ENCODE measurements at regions not wholly inside any gene's neighbourhood (a gene's known extent, or its start where the extent isn't known, plus 50 kb on each side); places are given as distances from the start of the nearest gene placed in this dataset.

DNA sequence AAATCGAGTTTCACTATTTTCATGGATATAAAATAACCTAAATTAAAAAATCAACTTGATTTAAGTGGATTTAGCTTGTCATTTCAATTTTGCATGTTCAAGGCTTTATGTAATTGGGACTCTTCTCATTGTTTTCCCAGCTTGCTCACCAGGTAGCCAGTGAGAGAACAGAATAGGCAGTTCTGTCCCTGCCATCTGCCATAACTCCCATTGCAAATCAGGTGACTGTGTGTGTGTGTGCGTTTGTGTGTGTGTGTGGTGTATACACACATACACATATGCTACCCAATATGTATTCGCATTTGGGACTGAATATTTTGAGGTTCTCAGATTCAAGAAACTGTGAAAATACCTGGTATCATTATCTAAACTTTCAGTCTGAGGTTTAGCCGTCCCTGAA is 1069.8 kb downstream of the IGSF11 start:
- TF ChIP-seq ZNF384 (IDR thresholded peaks at IDR 0.05) (no peak), SP1 (IDR thresholded peaks at IDR 0.05) (no peak), FOXM1 (IDR thresholded peaks at IDR 0.05; ENCODE audit: borderline replicate concordance) (no peak), LEF1 (IDR thresholded peaks at IDR 0.05; ENCODE audit: borderline replicate concordance) (no peak), FOXA1 (IDR thresholded peaks at IDR 0.05) (no peak), ARNT (IDR thresholded peaks at IDR 0.05) (no peak), NFRKB (IDR thresholded peaks at IDR 0.05) (no peak), HDGF (IDR thresholded peaks at IDR 0.05; ENCODE audit: borderline replicate concordance) (no peak), BHLHE40 (IDR thresholded peaks at IDR 0.05; ENCODE audit: borderline replicate concordance) (no peak), CTBP1 (IDR thresholded peaks at IDR 0.05; ENCODE audit: borderline replicate concordance) (no peak), ELF4 (IDR thresholded peaks at IDR 0.05) (no peak), SUZ12 (IDR thresholded peaks at IDR 0.05) (no peak)
- TF ChIP-seq, protein P1, sequence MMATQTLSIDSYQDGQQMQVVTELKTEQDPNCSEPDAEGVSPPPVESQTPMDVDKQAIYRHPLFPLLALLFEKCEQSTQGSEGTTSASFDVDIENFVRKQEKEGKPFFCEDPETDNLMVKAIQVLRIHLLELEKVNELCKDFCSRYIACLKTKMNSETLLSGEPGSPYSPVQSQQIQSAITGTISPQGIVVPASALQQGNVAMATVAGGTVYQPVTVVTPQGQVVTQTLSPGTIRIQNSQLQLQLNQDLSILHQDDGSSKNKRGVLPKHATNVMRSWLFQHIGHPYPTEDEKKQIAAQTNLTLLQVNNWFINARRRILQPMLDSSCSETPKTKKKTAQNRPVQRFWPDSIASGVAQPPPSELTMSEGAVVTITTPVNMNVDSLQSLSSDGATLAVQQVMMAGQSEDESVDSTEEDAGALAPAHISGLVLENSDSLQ (IDR thresholded peaks at IDR 0.05) = no peak
